ENCODE measurements at regions not wholly inside any gene's neighbourhood (a gene's known extent, or its start where the extent isn't known, plus 50 kb on each side); places are given as distances from the start of the nearest gene placed in this dataset.
"Not testable (repeated sequence)": the region's sequence is repeated elsewhere in the genome, so short reads cannot be mapped to it uniquely, and the experiment has no call there.

DNA sequence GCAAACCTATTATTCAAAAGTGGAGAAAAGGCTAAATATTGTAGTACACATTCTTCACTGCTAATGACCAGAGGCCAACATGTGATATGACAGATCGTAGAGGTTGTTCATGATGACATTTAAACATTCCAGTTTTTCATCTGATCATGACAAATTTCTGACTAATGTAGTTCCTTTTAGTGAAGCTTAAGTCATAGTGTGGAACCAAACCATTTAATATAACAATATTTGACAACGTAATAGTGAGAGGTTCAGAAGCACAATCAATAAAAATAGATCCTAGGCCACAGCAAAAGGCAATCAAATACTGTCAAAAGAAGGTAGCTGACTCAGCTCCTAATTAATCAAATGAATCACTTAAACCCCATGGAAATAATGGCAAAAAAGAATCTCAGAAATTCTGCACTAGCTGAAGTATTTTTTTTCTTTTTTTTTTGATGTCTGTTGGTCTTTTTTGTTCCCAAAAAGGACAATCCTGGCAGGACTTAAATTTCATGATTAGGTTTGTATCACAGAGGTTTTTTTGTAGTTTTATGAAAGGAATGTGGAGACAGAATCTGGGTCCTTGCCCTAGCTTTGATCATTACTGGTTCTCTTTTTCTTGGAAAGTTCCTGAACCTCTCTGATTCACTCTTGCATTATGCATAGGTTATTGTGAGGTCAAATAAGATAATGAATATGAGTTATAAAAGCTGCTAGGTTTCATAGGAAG, 795.0 kb downstream of the DTWD2 start:
- no peak for DNase-seq (ENCODE audit: low spot score)

DNA sequence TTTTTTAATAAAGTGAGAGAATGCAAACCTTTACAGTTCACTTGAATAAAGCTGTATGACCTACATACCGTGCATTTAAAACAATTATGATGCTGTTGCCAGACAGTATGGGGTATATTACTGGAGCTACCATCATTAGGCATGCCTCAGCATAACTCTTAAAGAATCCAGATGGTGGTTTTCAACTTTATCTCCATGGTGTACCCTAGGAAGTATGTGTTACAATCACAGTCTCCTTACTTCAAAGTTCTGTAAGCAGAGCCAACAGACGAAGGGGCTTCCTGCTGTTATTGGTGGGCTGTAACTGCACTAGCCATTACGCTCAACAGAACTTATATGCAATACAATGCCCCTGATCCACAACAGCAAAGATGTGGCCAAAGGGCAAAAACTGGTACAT, 803.3 kb downstream of the DTWD2 start:
- DNase-seq (ENCODE audit: low spot score) = no peak

DNA sequence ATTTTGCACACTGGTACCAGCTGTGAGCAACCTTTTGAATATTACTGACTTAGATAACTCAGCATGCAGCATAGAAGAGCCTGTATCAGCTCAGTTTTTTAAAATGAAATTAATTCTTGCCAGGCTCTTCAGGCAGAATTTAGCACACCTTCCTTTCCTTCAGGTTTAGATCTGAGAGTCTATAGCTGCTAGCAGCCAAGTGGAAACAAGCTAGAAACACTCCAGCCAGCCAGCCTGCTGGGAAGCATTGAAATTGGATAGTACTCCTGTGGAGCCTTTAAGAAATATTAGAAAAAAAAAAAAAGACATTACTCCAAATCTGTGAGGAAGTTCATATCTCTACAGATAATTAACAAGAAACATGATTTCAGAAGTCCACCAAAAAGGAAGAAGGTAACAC, 812.2 kb downstream of the DTWD2 start:
- DNase-seq (ENCODE audit: low spot score) = no peak

DNA sequence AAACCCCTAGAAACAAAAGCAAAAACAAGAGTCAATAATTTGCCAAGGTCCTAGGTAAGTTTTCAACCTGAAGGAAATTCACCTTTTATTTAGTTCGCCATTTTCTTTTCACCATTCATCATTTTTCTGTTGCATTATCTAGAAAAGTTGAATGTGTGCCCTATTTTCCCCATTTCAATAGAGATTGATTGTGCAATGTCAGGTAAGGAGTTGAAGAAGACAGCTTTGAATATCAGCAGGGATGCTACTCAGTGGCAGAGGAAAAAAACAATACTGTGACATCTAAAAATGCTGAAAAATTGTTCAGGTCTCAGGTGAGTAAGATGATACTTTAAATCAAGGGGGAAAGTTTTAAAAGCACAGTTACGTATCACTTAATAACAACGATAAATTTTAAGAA, 813.7 kb downstream of the DTWD2 start:
- no peak for DNase-seq (ENCODE audit: low spot score)

DNA sequence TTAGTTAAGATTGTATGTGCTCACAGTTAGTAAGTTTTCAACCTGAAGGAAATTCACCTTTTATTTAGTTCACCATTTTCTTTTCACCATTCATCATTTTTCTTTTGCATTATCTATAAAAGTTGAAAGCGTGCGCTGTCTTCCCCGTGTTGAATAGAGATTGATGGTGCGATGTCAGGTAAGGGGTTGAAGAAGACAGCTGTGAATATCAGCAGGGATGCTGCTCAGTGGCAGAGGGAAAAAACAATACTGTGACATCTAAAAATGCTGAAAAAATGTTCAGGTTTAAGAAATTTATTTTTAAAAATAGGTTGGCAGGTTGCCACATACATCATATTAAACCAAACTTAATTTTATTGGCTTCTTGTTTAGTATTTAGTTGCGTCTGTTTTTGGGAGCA, 815.0 kb downstream of the DTWD2 start:
- DNase-seq (ENCODE audit: low spot score) = no peak

DNA sequence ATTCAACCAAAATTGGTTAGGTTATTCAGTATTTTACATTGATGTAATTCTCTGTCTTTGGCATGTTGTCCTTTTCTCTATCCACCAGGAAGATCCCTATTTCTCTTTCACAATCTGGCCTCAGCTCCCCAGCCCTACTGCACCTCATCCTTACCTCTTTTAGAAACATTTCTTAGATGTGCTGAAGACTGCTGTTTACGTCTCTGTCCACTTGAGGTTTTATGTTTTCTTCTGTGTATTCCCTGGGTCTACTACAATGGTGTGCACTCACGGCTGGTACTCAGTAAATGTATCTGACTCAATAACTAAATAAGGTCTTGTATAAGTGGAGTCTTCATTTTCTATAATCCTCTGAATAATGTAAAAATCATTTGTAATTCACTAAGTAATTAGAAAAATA, 822.7 kb downstream of the DTWD2 start:
- DNase-seq (ENCODE audit: low spot score) = no peak

DNA sequence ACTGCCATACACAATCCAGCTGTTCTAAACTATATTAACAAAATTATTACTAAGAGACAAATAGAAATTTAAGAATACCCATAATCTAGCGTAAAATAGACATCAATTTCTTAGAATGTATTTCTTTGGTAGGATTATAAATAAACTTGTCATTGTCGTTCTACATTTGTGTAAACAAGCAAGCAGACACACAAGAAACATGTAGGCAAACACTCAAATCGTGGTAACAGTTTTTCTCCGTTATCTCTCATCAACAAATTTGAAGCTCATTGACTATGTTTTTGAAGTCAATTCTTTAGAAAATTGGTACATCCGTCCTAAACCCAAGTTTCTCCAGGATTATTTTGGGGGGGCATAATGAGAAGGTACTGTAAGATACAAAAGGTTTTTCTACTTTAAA, 832.2 kb downstream of the DTWD2 start:
- no peak for DNase-seq (ENCODE audit: low spot score)

DNA sequence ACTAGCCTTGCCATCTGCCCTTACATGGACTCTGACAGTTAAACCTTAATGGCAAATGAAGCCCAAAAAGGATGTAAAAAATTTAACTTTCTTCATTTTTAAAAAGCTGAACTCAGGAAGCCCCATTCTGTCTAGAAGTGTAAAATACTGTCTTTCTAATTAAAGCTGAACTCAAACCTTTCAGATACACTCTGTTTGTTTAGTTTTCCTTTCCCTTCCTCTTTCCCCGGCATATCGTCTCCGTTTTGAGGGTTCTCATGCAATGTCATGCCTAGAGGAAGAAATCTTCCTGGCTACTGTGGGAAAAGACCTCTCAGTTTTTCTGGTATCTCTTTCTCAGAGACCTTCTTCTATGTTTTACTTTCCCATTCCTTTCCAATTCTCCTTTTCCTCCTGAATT, 841.5 kb downstream of the DTWD2 start:
- no peak for DNase-seq (ENCODE audit: low spot score)

DNA sequence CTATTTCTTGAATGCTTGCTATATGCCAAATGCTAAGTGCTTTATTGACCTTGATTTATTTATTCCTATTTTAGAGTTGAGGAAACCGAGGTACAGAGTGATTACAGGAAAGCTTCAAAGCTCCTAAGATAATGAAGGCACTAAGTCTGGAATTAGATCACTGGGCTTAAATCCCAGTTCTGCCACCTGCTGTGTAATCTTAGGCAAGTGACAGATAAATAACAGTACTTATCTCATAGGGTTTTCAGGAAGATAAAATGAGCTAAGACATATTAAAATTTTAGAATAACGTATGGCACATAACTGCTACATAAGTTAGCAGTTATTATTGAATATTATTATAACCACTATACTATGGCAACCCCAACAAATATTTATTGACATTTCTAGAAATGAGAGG, 843.8 kb downstream of the DTWD2 start:
- no peak for DNase-seq (ENCODE audit: low spot score)

DNA sequence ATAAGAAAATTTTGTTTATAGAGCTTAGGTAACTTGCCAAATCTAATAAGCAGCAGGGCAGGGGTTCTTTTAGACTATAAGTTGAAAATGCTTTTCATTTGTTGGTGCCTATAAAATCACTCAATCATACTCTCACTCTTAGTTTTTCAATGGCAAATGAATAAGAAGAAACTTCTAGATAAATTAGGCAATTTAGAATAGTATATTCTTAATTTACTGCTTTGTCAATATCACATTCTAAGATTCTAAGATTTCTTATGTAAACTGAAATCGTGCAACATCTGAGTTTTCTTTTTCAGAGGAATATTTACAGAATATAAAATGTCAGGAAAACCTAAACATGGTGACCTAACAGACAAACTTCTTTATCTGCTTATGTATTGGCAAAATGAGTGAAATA, 849.0 kb downstream of the DTWD2 start:
- DNase-seq (ENCODE audit: low spot score) = no peak

DNA sequence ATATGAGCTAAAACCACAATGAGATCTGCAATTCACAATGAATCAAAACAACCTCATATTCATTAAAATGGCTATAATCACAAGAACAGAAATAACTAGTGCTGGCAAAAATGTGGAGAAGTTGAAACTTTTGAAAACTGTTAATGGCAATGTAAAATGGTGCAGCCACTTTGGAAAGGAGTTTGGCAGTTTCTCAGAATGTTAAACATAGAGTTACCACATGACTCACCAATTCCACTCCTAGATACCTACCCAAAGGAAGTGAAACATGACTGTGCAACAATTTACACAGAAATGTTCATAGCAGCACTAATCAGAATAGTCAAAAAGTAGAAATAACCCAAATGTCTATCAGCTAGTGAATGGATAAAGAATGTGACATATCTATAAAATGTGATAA, 862.2 kb downstream of the DTWD2 start:
- no peak for DNase-seq (ENCODE audit: low spot score)

DNA sequence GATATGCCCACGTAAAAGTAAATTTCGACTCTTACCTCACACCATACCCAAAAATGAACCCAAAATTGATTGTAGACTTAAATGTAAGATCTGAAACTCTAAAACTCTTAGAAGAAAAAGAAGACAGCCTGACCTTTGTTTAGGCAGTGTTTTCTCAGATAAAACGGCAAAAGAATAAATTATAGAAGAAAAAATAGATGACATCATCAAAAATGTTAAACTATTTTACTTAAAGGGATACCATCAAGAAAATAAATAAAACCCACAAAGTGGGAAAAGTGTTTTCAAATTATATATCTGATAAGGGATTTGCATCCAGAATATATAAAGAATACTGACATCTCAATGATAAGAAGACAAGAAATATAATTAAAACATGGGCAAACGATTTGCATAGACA, 862.7 kb downstream of the DTWD2 start:
- no peak for DNase-seq (ENCODE audit: low spot score)

DNA sequence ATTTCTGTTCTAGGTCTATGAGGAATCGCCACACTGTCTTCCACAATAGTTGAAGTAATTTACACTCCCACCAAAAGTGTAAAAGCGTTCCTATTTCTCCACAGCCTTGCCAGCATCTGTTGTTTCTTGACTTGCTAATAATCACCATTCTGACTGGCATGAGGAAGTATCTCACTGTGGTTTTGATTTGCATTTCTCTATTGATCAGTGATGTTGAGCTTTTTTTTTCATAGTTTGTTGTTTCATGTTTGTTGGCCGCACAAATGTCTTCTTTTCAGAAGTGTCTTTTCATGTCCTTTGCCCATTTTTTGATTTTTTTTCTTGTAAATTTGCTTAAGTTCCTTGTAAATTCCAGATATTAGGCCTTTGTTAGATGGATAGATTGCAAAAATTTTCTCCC, 867.1 kb downstream of the DTWD2 start:
- no peak for DNase-seq (ENCODE audit: low spot score)

DNA sequence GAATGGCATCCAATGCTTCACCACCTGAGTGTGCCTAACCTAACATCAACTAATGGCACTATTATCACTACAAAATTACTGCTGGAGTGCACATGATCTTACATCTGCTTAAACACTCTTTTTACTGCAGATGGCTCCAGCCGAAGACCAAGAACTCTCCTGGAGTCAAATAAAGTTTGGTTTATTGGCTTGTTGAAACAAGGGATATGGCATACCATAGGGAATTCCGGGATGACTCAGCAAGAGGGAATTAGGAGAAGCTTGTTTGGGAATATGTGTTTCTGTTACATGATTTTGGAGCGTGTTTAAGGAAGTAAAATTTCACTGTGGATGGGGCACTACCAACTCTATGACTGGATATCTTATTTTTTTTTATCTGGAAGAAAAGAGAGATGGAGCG, 872.6 kb downstream of the DTWD2 start:
- DNase-seq (ENCODE audit: low spot score) = no peak

DNA sequence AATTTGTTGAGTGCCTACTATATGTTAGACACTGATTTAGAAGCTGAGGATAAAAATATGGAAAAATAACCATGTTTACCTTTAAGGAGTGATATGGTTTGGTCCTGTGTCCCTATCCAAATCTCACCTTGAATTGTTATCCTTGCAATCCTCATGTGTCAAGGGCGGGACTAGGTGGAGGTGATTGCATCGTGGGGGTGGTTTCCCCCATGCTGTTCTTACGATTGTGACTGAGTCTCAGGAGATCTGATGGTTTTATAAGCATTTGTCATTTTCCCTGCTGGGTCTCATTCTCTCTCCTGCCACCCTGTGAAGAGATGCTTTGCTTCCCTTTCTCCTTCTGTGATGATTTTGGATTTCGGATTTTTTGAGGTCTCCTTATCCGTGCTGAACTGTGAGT, 876.4 kb downstream of the DTWD2 start:
- DNase-seq (ENCODE audit: low spot score) = no peak

DNA sequence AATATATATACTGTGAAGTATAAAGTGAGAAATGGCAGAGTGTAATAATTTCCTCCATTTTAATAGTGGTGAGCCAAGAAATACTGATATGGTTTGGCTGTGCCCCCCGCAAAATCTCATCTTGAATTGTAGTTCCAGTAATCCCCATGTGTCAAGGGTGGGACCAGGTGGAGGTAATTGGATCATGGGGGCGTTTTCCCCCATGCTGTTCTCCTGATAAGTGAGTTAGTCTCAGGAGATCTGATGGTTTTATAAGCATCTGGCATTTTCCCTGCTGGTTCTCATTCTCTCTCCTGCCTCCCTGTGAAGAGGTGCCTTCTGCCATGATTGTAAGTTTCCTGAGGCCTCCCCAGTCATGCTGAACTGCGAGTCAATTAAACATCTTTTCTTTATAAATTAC, 881.1 kb downstream of the DTWD2 start:
- not testable (repeated sequence) for DNase-seq (ENCODE audit: low spot score)

DNA sequence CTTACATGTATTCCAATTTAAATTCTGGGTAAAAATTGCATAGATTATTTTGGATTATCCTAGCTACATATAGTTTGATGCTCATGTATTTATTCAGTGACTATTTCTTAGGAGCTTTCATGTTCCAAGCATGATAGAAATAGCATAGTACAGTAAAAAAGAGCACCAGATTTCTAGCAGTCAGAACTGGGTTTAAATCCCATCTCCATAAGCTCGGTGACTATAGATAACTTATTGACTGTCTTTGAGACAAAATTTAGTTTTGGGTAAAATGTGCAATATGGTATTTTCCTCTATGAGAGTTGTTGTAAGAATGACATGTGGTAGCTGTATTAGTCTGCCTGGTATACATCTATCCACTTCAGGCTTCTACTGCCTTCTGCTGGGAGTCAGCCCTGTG, 889.6 kb downstream of the DTWD2 start:
- no peak for DNase-seq (ENCODE audit: low spot score)

DNA sequence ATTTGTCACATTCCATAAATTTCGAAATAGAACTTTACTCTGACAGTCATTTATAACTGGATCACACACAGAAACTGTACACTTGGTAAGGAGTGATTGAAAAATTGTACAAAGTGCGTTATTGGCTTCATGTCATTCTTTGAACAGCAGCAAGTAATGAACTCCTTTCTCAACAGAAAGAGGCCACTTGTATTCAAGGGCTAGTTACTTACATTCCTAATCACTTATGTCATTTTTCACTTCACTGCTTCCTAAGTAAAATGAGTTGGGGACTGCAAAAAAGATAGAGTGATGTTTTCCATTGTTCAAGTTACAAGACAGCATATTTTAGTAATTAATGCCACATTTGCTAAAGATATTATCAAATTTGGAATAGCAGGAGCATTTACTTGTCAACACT, 893.2 kb downstream of the DTWD2 start:
- DNase-seq (ENCODE audit: low spot score) = no peak

DNA sequence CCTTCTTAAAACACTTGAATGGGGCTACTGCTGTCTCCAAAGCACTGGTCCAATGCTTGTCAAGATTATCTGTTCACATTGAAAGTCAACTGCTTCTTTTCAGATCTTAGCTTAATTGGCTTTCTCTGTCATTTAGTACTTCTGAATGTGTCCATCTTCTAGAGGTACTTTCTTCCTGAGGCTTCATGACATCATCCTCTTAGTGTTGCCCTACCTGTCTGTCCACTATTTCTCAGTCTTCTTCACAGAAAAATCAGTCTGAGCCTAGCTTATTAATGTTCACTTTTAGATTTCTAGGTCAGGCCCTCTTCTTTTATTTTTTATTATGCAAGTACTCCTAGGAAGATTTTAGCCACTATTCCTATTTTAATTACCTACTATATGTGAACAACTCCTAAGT, 899.9 kb downstream of the DTWD2 start:
- DNase-seq (ENCODE audit: low spot score) = no peak

DNA sequence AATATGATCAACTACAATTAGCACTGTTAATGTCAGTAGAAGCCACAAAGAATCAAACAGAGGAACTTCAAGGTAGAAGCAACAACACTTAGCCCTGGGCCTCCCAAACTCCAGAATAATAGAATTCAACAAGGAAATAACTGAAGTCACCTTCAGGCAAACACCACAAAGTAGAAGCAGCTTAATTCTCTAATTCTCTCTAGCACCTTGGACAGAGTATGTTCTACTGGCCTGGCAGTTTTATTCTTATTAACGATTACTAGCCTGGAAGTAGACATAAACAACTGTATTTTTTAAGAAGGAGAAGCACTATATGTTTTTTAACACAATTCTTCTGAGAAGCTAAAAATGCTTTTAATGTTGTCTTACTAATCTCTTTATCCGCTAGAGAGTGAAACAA, 911.9 kb downstream of the DTWD2 start:
- no peak for DNase-seq (ENCODE audit: low spot score)

DNA sequence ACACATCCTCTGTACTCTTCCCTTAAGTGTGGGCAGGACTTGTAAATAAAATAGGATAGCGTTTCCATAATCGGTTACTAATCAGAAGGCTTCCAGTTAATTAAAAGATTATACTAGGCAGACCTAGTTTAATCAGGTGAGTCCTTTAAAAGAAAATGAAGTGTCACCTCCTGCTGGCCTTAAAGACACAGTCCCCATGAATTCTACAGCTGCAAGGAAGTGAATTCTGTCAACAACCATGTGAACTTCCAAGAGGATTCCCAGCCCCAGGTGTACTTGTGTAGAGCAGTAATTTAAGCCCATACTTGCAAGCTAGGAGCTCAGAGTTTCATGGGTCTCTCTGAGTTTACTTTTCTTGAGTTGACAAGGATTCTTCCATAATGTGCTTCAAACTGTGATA, 918.3 kb downstream of the DTWD2 start:
- no peak for DNase-seq (ENCODE audit: low spot score)

DNA sequence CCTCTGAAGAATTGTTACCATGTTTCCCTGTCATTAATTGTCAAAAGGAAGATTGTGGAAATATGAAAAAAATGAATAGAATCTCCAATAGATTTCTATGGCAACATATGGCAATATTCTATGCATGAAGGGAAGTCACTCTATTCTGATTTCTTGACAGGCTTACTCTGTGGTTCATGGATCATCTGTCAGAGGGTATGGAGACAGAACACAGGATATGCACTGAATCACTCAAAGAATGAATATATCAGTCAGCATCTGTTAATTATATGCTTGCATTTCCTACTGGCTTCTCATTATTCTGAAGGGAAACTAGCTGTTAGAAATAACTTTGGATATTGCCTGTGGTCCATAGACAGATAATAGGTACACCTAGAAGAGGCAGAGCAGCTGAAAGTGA, 918.9 kb downstream of the DTWD2 start:
- no peak for DNase-seq (ENCODE audit: low spot score)

DNA sequence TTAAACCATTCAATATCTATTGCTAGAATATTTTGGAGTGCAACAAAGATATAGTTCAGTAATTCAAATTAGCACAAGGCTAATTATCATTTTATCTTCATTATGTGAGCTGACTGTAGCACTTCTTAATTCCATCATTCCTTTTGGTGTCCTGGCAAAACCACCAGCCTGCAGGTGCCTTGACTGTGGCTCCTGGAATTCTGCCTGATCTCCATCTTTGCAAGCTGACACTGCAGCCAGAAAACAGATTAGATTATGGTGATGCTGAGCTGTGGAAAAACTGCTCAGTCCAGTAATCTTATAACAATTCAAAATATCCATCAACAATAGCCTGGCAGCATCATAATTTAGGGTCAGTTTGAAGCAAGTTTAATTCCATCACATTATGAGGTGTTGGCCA, 919.5 kb downstream of the DTWD2 start:
- no peak for DNase-seq (ENCODE audit: low spot score)

DNA sequence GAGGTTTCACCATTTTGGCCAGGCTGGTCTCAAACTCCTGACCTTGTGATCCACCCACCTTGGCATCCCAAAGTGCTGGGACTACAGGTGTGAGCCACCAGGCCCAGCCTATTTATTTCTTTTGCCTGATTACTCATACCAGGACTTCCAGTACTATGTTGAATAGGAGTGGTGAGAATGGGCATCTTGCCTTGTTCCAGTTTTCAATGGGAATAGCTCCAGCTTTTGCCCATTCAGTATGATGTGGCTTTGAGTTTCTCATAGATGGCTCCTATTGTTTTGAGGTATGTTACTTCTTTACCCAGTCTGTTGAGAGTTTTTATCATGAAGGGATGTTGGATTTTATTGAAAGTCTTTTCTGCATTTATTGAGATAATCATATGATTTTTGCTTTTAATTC, 924.5 kb downstream of the DTWD2 start:
- DNase-seq (ENCODE audit: low spot score) = not testable (repeated sequence)

DNA sequence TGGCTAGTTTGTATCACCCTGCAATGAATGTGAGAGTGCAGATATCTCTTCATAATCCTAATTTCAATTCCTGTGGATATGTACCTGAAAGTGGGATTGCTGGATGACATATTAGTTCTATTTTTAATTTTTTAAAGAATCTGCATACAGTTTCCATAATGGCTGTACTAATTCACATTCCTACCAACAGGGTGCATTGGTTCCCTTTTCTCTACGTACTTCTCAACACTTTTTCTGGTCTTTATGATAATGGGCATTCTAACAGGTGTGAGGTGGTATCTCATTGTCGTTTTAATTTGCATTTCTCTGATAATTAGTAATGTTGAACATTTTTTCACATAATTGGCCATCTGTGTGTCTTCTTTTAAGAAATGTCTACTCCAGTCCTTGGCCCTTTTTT, 927.5 kb downstream of the DTWD2 start:
- no peak for DNase-seq (ENCODE audit: low spot score)
